ENCODE measurements at regions not wholly inside any gene's neighbourhood (a gene's known extent, or its start where the extent isn't known, plus 50 kb on each side); places are given as distances from the start of the nearest gene placed in this dataset.

- TF ChIP-seq TAF1 (IDR thresholded peaks at IDR 0.05; ENCODE audit: low read depth, low read length) (no peak), SPI1 (IDR thresholded peaks at IDR 0.05; ENCODE audit: low read depth, low read length) (no peak), POLR2AphosphoS5 (IDR thresholded peaks at IDR 0.05; ENCODE audit: low read depth, low read length) (no peak), POLR2A (IDR thresholded peaks at IDR 0.05; ENCODE audit: low read depth, low read length) (no peak), PAX5 (IDR thresholded peaks at IDR 0.05; ENCODE audit: insufficient read depth, low read length, severe bottlenecking) (no peak)
Measured at GRCh38 chr17:51546114-51546513, 285.8 kb downstream of the UTP18 start.

Measured in GM12891 (cell line).